Endothelial cell of umbilical vein (primary cell): ENCODE measurements at regions not wholly inside any gene's neighbourhood (a gene's known extent, or its start where the extent isn't known, plus 50 kb on each side); places are given as distances from the start of the nearest gene placed in this dataset.

Experiments used
- BruUV-seq: library from RNA; stranded (reverse); fragments of 400-500 nt; replicated peaks from 2 replicates; lab custom pipeline; 2021; lab: Mats Ljungman, UMichigan
- CTCF ChIA-PET: fragments of 300-600, 350-600 bp; sonication (Branson Sonifier 250); formaldehyde crosslinking; loops from one replicate; lab custom pipeline; 2021; ENCODE audit warnings: antibody characterized with exemption, inconsistent platforms; lab: Charles Lee
- POLR2A ChIA-PET: fragments of 300-600, 350-600 bp; sonication (Branson Sonifier 250); formaldehyde crosslinking; loops from one replicate; lab custom pipeline; 2021; ENCODE audit warnings: antibody characterized with exemption, inconsistent platforms; lab: Charles Lee
- DNase-seq: peaks from one replicate; pipeline ENCODE4 v3.0.0-alpha.2; 2011; ENCODE audit warnings: low read depth, low spot score
- FAIRE-seq: peaks from 2 replicates; lab custom pipeline; 2011; peaks lifted over from hg19 to GRCh38; lab: Jason Lieb, UNC
- H2AFZ ChIP-seq: 2 replicates; pipeline ENCODE4 v1.6.0; 2012; ENCODE audit warnings: low read depth, low read length, control low read depth, inconsistent platforms
- H3K27ac ChIP-seq: 2 replicates; pipeline ENCODE4 v1.5.1; 2011; ENCODE audit warnings: low read depth, mild to moderate bottlenecking, control low read depth, low read length, moderate library complexity; ENCODE audit not compliant: insufficient read depth
- H3K27me3 ChIP-seq, 2 experiments: 2 replicates each; pipeline versions ENCODE4 v1.6.0 to v1.6.1; 2011; ENCODE audit warnings: low read length in 2 of 2, mixed read lengths in 1 of 2; ENCODE audit not compliant: control insufficient read depth in 2 of 2, insufficient read depth in 2 of 2
- H3K36me3 ChIP-seq, 2 experiments: 2 replicates in 1 of 2; 3 replicates in 1 of 2; pipeline ENCODE4 v1.5.1; 2011; ENCODE audit warnings: low read length in 2 of 2, mild to moderate bottlenecking in 1 of 2, moderate library complexity in 1 of 2; ENCODE audit not compliant: control insufficient read depth in 2 of 2, insufficient read depth in 2 of 2; ENCODE audit errors: extremely low read depth in 1 of 2
- H3K4me1 ChIP-seq: 3 replicates; pipeline ENCODE4 v1.5.1; 2011; ENCODE audit warnings: mild to moderate bottlenecking, low read length; ENCODE audit not compliant: control insufficient read depth, insufficient read depth; ENCODE audit errors: extremely low read depth
- H3K4me2 ChIP-seq: 2 replicates; pipeline ENCODE4 v1.6.1; 2011; ENCODE audit warnings: low read length, control low read depth, mixed read lengths; ENCODE audit not compliant: insufficient read depth
- H3K4me3 ChIP-seq, 3 experiments: fragments of 200-600 bp in 1 of 3; sonication (generic), shearing (Covaris generic) in 1 of 3; replicated peaks in 1 of 3; 2 replicates each; pipeline ENCODE4 v1.5.1; 2011 to 2016; ENCODE audit warnings: control low read depth in 3 of 3, low read length in 3 of 3, mild to moderate bottlenecking in 2 of 3, inconsistent platforms in 1 of 3, low read depth in 1 of 3, moderate library complexity in 1 of 3; ENCODE audit not compliant: insufficient read depth in 1 of 3
- H3K79me2 ChIP-seq: 2 replicates; pipeline ENCODE4 v1.6.0; 2012; ENCODE audit warnings: low read length, inconsistent platforms; ENCODE audit not compliant: control insufficient read depth, insufficient read depth
- H3K9ac ChIP-seq: replicated peaks from 2 replicates; pipeline ENCODE3; 2011; ENCODE audit warnings: low read length, control low read depth; ENCODE audit not compliant: insufficient read depth; ENCODE audit errors: extremely low read depth
- H3K9me1 ChIP-seq: replicated peaks from 3 replicates; pipeline ENCODE4 v1.6.0; 2011; ENCODE audit warnings: mild to moderate bottlenecking, low read length; ENCODE audit not compliant: control insufficient read depth, insufficient read depth; ENCODE audit errors: extremely low read depth
- H3K9me3 ChIP-seq: replicated peaks from 2 replicates; pipeline ENCODE4 v1.5.1; 2012; ENCODE audit warnings: low read length, inconsistent platforms; ENCODE audit not compliant: control insufficient read depth, insufficient read depth
- H4K20me1 ChIP-seq: replicated peaks from 2 replicates; pipeline ENCODE3; 2011; ENCODE audit warnings: mild to moderate bottlenecking, low read length; ENCODE audit not compliant: control insufficient read depth, insufficient read depth; ENCODE audit errors: extremely low read depth
- EZH2 ChIP-seq: IDR thresholded peaks from 2 replicates; pipeline ENCODE4 v1.6.1; 2012; ENCODE audit warnings: borderline replicate concordance, low read depth, mild to moderate bottlenecking, moderate library complexity, low read length, inconsistent platforms; ENCODE audit not compliant: severe bottlenecking
- FOS ChIP-seq: IDR thresholded peaks from 2 replicates; pipeline ENCODE4 v1.6.1; 2011; ENCODE audit warnings: mild to moderate bottlenecking, low read length, moderate library complexity, borderline replicate concordance; ENCODE audit not compliant: insufficient read depth
- GATA2 ChIP-seq: IDR thresholded peaks from 2 replicates; pipeline ENCODE4 v1.7.0; 2011; ENCODE audit warnings: low read depth, mild to moderate bottlenecking, moderate library complexity, mixed read lengths, low read length; ENCODE audit not compliant: insufficient read length, insufficient read depth
- JUN ChIP-seq: IDR thresholded peaks from 2 replicates; pipeline ENCODE4 v1.6.1; 2011; ENCODE audit warnings: borderline replicate concordance, low read depth; ENCODE audit not compliant: insufficient read length, insufficient read depth
- MYC ChIP-seq: IDR thresholded peaks from one replicate; pipeline ENCODE4 v1.6.1; 2011; ENCODE audit warnings: mild to moderate bottlenecking, low read depth, low read length
- POLR2A ChIP-seq: IDR thresholded peaks from 2 replicates; pipeline ENCODE4 v1.6.1; 2012; ENCODE audit warnings: low read depth, mild to moderate bottlenecking, control low read depth, low read length
- dilution Hi-C: fragments of 300-500 bp; cut with MboI; formaldehyde crosslinking; loops from one replicate; pipeline ENCODE4 v1.15.0; 2019; ENCODE audit warnings: low sequenced_read_pairs; ENCODE audit not compliant: extremely low pct_ligation_motif_present
- intact Hi-C: fragments of 100-400 bp; cut with micrococcal nuclease; formaldehyde crosslinking; loops from one replicate; pipeline ENCODE4 v1.10.0; 2022
- TF ChIP-seq, protein P1 (sequence below), 2 donors: IDR thresholded peaks; 1 replicate in 1 of 2; 2 replicates in 1 of 2; pipeline ENCODE4 v1.5.1; 2011; ENCODE audit warnings: low read length in 2 of 2, mild to moderate bottlenecking in 2 of 2, moderate library complexity in 2 of 2, control low read depth in 1 of 2, inconsistent platforms in 1 of 2, low read depth in 1 of 2; ENCODE audit not compliant: insufficient read depth in 1 of 2; ENCODE audit errors: extremely low read depth in 1 of 2

DNA sequence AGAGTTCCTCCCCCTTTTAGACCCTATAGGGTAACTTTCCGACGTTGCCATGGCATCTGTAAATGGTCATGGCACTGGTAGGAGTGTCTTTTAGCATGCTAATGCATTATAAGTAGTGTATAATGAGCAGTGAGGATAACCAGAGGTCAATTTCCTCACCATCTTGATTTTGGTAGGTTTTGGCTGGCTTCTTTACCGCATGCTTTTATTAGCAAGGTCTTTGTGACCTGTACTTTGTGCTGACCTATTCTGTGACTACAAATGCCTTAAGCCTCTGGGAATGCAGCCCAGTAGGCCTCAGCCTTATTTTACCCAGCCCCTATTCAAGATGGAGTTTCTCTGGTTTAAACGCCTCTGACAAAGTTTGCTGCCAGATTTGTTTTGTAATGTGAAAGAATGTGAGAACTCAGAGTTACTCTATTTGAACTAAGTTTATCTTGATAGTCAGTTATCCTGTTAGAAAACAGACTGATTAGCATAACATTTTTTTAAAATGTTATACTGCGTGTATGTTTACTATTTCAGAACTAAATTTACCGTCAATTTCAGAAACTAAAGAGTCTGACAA lies 111.3 kb upstream of the PRSS16 start:
- Histone ChIP-seq H3K27me3 (no peaks in the 10 kb centered on the region), H3K79me2 (peaks cover 2% of the 10 kb centered on the region), H3K4me2 (no peak overlapping the region), H2AFZ (no peak overlapping the region), H3K9me3 (no peaks in the 10 kb centered on the region), H3K4me3 (no peak overlapping the region), H3K27ac (no peak overlapping the region), H3K9me1 (no peaks in the 10 kb centered on the region), H3K9ac (no peak overlapping the region), H4K20me1 (no peaks in the 10 kb centered on the region), H3K36me3 (no peaks in the 10 kb centered on the region), H3K4me1 (peaks cover 32% of the 10 kb centered on the region)
- no peak for FAIRE-seq
- POLR2A ChIA-PET = no interaction called here
- BruUV-seq = no TSS peak
- intact Hi-C loops = loop anchor here (10.0 kb wide), 1 partner anchor 811 kb away; no protein-coding TSS in a partner anchor
- DNase-seq = no peak
- TF ChIP-seq MYC (no peak), GATA2 (no peak), EZH2 (no peak), POLR2A (no peak), FOS (no peak), JUN (no peak)
- TF ChIP-seq, protein P1, sequence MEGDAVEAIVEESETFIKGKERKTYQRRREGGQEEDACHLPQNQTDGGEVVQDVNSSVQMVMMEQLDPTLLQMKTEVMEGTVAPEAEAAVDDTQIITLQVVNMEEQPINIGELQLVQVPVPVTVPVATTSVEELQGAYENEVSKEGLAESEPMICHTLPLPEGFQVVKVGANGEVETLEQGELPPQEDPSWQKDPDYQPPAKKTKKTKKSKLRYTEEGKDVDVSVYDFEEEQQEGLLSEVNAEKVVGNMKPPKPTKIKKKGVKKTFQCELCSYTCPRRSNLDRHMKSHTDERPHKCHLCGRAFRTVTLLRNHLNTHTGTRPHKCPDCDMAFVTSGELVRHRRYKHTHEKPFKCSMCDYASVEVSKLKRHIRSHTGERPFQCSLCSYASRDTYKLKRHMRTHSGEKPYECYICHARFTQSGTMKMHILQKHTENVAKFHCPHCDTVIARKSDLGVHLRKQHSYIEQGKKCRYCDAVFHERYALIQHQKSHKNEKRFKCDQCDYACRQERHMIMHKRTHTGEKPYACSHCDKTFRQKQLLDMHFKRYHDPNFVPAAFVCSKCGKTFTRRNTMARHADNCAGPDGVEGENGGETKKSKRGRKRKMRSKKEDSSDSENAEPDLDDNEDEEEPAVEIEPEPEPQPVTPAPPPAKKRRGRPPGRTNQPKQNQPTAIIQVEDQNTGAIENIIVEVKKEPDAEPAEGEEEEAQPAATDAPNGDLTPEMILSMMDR (IDR thresholded peaks at IDR 0.05; ENCODE audit: extremely low read depth in 1 of 2, insufficient read depth in 1 of 2, low read depth in 1 of 2, low read length in 2 of 2) = no peak
- dilution Hi-C loops = no loop called here
- CTCF ChIA-PET = no interaction called here
